ENCODE measurements at regions not wholly inside any gene's neighbourhood (a gene's known extent, or its start where the extent isn't known, plus 50 kb on each side); places are given as distances from the start of the nearest gene placed in this dataset.
"Not testable (repeated sequence)": the region's sequence is repeated elsewhere in the genome, so short reads cannot be mapped to it uniquely, and the experiment has no call there.

DNA sequence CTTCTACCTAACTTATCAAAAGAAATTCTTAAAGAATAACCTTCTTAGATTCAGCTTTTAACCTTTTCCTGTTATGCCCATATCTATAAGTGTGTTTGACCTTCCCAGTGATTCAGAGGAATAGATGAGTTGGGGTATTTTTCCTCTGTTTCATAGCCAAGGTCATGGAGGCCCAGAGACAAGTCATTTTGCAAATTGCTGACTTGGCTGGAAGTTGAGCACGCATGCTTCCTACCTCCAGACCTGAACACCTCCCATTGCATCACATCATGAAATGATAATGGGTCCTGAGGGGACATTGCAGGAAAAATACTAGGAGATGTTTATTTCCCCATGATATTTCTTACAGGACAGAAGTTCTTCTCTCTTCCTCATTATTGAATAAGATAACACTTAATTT, 158.6 kb upstream of the LMCD1 start:
- H3K27ac ChIP-seq (ENCODE audit: low read depth, low read length) = no peak overlapping the region
- 59 to 80% (median 76%) methylated on average over 1 of the region's 1 CpG for WGBS, 3 donors

DNA sequence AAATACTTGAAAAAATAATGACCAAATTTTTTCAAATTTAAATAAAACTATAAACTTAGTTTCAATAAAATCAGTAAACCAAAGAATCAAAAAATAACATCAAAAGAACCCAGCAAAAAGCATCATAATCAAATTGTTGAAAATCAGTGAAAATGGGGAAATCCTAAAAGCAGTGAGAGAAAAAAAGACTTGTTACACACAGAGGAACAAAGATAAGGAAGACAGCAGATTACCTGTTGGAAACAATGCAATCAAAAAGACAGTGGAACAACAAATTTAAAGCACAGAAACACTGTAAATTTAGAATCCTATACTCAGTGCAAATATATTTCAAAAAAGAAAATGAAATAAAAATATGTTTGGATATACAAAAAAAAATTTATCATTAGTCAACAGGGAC, 156.2 kb upstream of the LMCD1 start:
- H3K27ac ChIP-seq (ENCODE audit: low read depth, low read length) = no peak overlapping the region

DNA sequence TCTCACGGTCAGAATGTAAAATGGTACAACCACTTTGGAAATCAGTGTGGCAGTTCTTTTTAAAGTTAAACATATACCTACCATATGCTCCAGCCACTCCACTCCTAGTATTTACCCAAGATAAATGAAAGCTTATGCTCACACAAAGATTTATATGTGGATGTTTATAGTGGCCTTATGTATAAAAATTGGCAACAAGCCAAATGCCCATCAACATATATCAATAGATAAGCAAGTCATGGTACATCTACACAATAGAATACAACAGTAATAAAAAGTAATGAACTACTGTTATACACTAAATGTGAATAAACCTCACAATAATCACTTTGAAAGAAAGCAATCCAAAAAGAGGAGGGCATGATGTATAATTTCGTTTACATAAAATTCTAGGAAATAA, 153.5 kb upstream of the LMCD1 start:
- WGBS, 3 donors = 79 to 95% (median 85%) methylated on average over 2 of the region's 2 CpGs

DNA sequence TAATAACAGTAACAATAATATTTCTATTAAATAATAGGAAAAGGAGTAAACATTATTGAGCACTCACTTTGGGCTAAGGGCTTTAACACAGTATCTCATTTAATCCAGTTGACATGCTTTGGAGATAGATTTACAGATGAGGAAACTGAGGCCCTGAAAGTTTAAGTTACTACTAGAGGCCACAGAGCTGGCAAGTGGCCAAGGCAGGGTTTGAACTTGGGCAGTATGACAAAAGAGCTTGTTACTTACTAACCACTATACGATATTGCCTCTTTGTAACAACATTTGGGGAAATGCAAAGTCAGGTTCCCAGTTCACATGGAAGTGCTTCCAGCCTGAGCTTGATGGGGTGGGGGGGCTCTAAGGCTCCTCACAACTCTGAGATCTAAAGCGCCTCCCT, 149.1 kb upstream of the LMCD1 start:
- H3K27ac ChIP-seq (ENCODE audit: low read depth, low read length) = no peak overlapping the region
- 87 to 94% (median 90%) methylated on average over 2 of the region's 2 CpGs for WGBS, 3 donors

More for the DNA sequence above, 153.5 kb upstream of the LMCD1 start:
- no peak overlapping the region for H3K27ac ChIP-seq (ENCODE audit: low read depth, low read length)

DNA sequence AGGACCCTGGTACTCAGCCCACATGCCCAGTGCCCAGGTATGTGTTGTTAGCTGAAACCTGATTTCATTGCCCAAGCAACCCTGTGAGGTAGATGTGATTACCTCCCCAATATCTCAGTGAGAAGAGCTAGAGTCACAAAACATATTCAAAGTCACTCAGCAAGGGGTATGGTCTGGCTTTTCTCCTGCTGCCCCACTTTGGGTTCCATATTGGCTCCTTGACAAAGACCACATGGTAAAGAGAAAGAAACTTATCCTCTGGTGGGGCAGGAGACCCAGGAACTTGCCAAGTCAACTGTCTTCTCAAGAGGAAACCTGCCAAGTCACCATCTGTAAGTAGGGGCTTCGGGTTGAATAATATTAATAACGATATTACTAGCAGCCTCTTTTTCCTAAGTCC, 148.3 kb upstream of the LMCD1 start:
- 86 to 97% (median 96%) methylated on average over 2 of the region's 2 CpGs for WGBS, 3 donors
- H3K27ac ChIP-seq (ENCODE audit: low read depth, low read length) = no peak overlapping the region

DNA sequence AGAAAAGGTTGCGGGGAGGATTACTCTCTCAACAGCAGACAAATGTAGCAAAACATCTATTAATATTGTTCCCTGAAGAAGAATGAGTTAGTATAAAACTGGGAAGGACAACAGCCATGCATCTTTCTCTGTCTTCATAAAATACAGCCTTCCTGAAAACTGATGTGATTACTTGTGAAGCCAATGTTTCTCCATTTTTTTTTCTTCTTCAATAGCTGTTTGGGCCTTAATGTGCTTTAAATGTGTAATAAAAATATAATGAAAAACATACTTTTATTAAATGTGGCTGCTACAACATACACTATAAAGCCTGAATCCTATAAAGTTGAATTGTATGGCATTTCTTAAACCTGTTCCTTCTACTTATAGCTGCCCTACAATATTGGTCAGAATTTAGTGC, 146.3 kb upstream of the LMCD1 start:
- H3K27ac ChIP-seq (ENCODE audit: low read depth, low read length) = no peak overlapping the region
- 95 to 98% (median 97%) methylated on average over 1 of the region's 1 CpG for WGBS, 3 donors

DNA sequence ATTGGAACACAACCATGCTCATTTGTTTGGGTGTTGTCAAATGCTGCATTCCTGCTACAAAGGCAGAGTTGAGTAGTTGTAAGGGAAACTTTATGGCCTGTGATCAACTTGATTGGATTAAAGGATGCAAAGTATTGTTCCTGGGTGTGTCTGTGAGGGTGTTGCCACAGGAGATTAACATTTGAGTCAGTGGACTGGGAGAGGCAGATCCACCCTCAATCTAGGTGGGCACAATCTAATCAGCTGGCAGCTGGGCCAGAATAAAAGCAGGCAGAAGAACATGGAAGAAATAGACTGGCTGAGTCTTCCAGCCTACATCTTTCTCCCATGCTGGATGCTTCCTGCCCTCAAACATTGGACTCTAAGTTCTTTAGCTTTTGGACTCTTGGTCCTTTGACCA, 145.6 kb upstream of the LMCD1 start:
- H3K27ac ChIP-seq (ENCODE audit: low read depth, low read length) = not testable (repeated sequence)

DNA sequence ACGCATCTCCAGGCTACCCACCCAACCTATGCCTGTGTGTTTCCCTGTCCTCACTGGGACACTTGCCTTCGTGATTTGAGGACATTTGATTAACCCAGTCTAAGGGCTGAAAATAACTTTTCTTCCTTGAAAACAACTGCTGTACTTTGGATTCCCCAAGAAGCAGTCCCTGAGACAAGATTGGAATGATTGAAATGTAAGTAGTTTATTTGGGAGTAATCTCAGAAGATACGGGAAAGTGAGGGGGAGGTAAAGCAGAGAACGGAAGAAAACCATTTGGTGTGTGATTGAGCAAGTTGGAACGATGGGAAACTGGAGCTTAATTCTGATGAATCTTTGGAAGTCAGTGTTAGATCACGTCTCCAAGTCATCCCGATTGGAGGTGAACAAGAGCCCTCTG, 143.8 kb upstream of the LMCD1 start:
- no peak overlapping the region for H3K27ac ChIP-seq (ENCODE audit: low read depth, low read length)
- 72 to 84% (median 80%) methylated on average over 7 of the region's 7 CpGs for WGBS, 3 donors

DNA sequence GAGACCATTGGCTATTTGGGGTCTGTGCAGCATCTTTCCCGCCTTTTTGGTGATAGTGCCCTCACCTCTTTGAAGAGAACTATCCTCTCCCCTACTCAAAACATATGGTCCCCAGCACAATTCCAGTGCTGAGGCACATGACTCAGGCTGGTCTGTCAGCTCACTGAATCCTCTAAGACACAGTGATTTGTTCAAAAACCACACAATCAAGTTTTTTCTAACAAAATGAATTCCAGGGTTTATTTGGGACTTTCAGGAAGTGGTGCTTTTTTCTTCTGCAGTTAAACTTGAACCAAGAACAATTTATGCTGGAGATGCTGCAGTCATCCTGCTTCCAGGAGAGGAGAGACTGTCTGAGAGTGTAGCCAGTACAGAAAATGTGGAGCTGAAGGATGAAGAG, 142.5 kb upstream of the LMCD1 start:
- WGBS, 3 donors = 92 to 97% (median 96%) methylated on average over 1 of the region's 1 CpG

DNA sequence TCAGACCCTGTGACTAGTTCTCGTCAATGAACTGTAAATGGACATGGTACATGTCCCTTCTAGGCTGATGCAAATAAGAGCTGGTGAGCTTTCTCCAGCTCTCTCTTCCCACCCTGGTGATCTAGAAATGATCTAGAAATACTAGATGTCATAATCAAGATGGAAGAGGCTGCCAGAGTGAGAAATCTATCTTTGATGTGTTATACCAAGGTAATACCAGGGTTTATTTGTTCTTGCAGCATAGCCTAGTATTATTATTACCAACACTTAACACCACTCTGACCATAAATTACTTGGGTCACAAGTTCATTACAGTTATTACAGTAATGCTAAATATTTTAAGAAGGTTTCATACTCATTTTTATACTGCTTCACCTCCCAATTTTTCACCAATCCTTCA, 138.4 kb upstream of the LMCD1 start:
- 92 to 95% (median 94%) methylated on average over 1 of the region's 1 CpG for WGBS, 3 donors
- H3K27ac ChIP-seq (ENCODE audit: low read depth, low read length) = no peak overlapping the region

More for the DNA sequence above, 142.5 kb upstream of the LMCD1 start:
- no peak overlapping the region for H3K27ac ChIP-seq (ENCODE audit: low read depth, low read length)

DNA sequence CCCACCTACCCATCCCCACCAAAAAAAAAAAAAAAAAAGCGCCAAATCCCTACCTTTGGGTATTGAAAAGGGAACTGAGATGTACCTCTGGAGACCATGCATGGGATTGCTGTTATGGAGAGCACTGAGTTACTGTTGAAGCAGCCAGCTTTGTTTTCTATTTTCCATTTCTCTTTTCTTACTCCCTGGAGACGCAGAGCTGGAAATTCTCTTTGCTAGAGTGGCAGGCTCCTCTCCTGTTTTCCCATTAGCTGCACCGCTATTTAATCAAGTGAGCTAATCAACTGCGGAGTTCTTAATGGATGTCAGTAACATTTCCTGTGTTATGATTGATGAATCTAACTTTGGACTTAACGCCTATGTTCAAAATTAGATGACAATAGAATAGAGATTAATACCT, 136.1 kb upstream of the LMCD1 start:
- WGBS, 3 donors = 44 to 45% (median 44%) methylated on average over 5 of the region's 5 CpGs
- no peak overlapping the region for H3K27ac ChIP-seq (ENCODE audit: low read depth, low read length)

DNA sequence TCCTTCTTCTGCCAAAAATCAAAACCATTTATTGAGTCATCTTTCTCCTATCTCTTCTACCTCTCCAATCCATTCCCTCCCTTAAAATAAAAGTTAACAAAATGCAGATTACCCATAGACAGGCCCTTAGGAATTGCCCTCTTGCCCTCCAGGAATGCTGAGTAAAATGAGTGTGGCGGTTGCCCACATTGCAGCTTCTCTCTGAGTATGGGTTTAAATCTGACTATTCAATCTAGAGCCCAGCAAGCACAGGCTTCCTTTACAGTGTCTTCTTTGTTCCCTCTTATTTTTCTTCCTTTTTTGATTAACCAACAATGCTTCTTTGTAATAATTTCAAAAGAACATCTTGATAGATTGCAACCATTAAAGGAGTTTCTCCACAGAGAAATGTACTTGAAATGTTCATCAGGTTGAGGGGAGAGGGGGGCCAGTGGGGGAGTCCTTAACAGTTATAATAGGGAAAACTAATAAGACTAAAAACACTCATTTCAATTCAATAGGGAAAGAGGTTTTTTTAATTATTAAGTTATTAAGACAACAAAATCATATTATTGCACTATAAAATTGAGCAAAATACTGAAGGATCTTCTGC, 135.3 kb upstream of the LMCD1 start:
- WGBS, 3 donors = 56 to 83% (median 75%) methylated on average over 1 of the region's 1 CpG
- H3K27ac ChIP-seq (ENCODE audit: low read depth, low read length) = no peak overlapping the region

DNA sequence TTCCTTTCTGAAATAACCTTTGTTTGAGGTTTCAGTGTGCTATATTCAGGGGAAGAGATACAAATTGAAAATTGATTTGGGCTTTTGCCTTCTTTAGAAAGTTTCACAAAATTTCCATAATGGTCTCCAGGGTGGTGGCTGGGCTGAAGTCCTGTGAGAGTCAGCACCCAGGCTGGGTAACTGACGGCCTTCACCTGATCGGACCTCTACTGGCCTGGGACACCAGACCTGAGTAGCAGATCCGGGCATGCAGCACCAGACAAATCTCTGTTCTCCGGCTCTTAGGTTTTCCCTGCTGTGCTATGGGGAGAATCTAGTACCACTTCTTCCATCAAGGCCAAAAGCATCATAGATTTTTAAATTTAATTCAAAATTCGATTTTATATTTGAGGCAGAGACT, 133.0 kb upstream of the LMCD1 start:
- no peak overlapping the region for H3K27ac ChIP-seq (ENCODE audit: low read depth, low read length)
- WGBS, 3 donors = 89 to 93% (median 92%) methylated on average over 5 of the region's 5 CpGs

DNA sequence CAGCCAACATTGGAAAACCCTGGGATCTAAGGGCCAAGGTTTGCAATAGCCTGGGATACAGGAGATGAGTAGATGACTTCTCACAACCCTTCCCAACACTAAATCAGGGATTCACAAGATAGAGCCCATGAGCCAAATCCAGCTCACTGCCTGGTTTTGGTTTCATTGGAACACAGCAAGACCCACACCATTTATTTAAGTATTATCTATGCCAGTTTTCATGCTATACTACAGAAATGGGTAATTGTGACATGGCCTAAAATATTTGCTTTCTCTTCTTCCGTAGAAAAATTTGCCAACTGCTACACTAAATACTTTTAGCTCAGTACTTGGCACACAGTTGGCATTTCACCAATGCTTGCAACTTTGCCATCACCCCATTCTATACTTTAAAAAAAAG, 132.0 kb upstream of the LMCD1 start:
- WGBS, 3 donors = 84 to 98% (median 94%) methylated on average over 1 of the region's 1 CpG
- H3K27ac ChIP-seq (ENCODE audit: low read depth, low read length) = no peak overlapping the region

DNA sequence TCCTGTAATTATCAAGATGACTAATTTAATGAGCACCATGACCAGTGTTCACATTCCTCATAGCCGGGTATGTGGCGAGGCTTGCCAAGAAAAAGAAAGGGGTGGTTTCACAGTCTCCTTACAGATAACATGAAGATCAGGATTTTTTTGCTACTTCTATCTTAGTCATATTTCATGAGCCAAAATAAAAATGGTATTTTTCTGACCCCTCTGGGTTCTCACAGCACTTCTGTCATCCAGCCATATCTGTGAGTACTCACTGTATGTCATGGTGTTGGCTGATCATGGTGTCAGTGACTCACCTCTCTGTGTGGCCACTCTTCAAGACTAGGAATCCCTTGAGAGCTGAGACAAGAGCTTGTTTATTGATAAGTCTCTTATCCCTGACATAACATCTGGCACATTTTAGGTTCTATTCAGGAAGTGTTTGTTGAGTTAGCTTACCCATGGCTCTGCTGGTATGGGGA, 130.5 kb upstream of the LMCD1 start:
- H3K27ac ChIP-seq (ENCODE audit: low read depth, low read length) = no peak overlapping the region
- 55 to 69% (median 57%) methylated on average over 2 of the region's 2 CpGs for WGBS, 3 donors

DNA sequence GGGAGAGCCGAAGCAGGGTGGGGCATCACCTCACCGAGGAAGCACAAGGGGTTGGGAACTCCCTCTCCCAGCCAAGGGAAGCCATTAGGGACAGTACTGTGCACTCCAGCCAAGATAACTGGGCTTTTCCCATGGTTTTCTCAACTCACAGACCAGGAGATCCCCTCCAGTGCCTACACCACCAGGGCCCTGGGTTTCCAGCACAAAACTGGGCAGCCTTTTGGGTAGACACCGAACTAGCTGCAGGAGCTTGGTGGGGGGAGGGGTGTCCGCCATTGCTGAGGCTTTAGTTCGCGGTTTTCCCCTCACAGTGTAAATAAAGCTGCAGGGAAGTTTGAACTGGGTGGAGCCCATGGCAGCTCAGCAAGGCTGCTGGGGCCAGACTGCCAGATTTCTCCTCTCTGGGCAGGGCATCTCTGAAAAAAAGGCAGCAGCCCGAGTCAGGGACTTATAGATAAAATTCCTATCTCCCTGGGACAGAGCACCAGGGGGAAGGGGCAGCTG, 129.6 kb upstream of the LMCD1 start:
- 42 to 51% (median 45%) methylated on average over 7 of the region's 7 CpGs for WGBS, 3 donors
- H3K27ac ChIP-seq (ENCODE audit: low read depth, low read length) = no peak overlapping the region

DNA sequence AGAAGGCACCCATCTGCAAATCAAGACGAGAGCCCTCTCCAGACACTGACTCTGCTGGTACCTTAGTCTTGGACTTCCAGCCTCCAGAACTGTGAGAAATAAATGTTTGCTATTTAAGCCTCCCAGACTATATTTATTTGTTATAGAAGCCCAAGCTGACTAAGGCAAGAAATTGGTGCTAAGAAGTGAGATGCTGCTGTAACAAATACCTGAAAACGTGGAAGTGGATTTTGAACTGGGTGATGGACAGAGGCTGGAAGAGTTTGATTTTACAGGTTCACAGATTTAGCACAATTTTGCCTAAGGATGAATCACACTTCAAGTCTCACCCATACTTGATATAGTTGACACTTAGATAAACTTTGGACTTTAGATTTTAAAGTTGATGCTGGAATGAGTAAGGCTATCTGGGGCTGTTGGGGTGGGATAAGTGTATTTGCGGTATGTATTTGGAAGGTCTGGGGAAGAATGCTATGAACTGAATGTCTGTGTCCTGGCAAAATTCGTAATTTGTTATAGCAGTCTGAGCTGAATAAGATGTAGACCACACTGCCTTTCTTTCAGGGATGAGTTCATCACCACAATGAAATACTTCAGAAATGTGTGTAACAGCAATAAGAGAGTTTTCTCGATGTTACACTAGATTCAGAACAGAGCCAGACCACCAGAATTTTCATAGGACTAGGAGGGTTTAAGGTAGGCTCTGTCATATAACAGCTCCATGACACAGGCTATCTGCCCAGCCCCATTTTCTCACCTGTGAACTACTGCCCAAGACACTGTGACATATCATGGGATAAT, 120.5 kb upstream of the LMCD1 start:
- H3K27ac ChIP-seq (ENCODE audit: low read depth, low read length) = no peak overlapping the region
- WGBS, 3 donors = 86 to 87% (median 86%) methylated on average over 5 of the region's 5 CpGs

DNA sequence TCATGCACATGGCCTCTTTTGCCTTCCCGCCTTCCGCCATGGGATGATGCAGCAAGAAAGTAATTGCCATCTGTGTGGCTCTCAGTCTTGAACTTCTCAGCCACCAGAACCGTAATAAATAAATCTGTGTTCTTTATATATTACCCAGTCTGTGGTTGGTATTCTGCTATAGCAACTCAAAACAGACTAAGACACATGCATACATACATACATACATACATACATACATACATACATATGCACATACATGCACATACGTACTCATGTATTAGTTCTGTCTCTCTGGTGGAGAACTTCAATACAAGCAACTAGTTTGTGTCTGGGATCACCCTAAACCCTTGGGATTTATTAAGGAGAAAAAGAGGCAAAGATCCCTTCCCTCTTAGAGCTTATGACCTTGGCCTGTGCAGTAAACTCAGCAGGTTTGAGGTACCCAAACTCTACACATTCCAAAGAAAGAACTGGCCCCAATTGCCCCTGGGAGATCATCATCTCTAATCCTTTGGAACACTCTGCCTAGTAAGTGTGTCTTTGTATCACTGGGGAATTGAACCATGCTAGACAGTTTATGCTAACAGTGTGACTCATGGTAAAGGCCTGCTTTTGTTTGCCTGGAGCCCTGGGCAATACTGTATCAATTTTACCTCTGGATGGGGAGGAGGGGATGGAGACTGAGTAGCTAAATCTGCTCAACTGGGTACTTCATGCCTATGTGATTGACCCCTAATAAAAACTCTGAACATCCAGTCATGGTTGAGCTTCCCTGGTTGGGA, 115.6 kb upstream of the LMCD1 start:
- no peak overlapping the region for H3K27ac ChIP-seq (ENCODE audit: low read depth, low read length)
- WGBS, 3 donors = 88 to 96% (median 95%) methylated on average over 4 of the region's 4 CpGs

DNA sequence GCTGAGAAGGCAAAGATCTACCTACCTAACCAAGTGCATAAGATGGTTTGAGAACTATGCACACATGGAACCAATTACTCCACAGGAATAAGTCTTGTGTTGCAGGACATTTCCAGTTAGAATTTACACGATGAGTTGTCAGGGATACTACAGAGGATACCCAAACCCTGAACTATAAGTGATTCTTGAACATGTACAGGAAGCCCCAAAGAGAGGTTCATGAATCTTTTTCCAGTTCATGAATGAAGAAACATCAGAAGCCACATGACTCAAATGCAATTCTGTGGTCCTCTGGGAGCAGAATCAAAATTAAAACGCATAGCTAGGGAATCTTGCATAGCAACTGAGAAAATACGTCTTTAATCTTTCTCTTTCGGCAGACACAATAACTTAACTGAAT, 114.1 kb upstream of the LMCD1 start:
- WGBS, 3 donors = 44 to 70% (median 58%) methylated on average over 4 of the region's 4 CpGs
- H3K27ac ChIP-seq (ENCODE audit: low read depth, low read length) = no peak overlapping the region

All from adipose tissue (tissue), 3 donors.